NCI-H2227 (cell line): ENCODE measurements at regions not wholly inside any gene's neighbourhood (a gene's known extent, or its start where the extent isn't known, plus 50 kb on each side); places are given as distances from the start of the nearest gene placed in this dataset.

ENCODE experiments used
- DNase-seq: peaks from one replicate; lab custom pipeline; 2025; ENCODE audit not compliant: unreplicated experiment; lab: John Stamatoyannopoulos, UW

GRCh38 chr2:111676291-111676822 lies 207.6 kb downstream of the ANAPC1 start:
- DNase-seq: no peak

- no peak for DNase-seq
These were observed 205.8 kb downstream of the ANAPC1 start for GRCh38 chr2:111678161-111678560.

GRCh38 chr2:111678651-111679050 lies 205.3 kb downstream of the ANAPC1 start:
- DNase-seq: no peak

DNA sequence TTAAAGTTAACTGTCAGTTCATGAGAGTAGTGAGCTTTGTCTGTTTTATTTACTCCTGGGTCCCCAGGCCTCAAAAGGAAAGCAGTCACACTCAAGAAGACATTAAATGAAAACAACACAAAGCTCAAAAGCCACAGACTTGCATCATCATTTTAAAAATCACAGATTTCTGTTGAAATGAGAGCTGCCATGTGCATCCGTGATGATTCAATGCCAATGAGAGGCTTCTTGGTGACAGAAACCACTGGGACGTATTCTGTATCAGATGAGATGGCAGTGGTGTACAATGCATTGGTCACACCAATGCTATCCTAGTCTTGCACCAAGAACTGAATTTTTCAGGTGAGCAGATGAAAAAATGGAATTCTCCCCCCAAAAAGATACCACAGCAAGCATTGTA lies 204.8 kb downstream of the ANAPC1 start:
- no peak for DNase-seq

- DNase-seq: no peak
These were observed 199.4 kb downstream of the ANAPC1 start for GRCh38 chr2:111684611-111685010.

DNA sequence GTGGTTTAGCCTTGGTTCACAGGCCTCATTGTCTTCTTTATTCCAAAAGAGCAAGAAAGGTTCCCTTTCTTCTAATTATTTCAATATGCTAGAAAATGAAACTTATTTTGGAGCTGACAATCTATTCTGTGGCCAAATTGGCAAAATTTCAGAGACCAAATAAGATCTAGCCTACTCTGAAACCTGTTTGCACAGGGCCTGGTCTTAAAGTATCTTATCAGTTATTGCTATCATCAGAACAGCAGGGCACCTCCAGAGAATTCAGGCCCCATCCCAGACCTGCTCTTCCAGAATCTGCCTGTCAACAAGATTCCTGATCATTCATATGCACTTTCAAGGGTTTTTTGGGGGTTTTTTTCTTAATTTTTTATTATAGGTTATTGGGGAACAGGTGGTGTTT lies 198.7 kb downstream of the ANAPC1 start:
- DNase-seq: no peak

GRCh38 chr2:111686994-111687393 lies 197.0 kb downstream of the ANAPC1 start:
- DNase-seq: no peak

- DNase-seq: no peak
These were observed 196.1 kb downstream of the ANAPC1 start for GRCh38 chr2:111687911-111688310.

- no peak for DNase-seq
These were observed 195.5 kb downstream of the ANAPC1 start for GRCh38 chr2:111688482-111688881.

DNA sequence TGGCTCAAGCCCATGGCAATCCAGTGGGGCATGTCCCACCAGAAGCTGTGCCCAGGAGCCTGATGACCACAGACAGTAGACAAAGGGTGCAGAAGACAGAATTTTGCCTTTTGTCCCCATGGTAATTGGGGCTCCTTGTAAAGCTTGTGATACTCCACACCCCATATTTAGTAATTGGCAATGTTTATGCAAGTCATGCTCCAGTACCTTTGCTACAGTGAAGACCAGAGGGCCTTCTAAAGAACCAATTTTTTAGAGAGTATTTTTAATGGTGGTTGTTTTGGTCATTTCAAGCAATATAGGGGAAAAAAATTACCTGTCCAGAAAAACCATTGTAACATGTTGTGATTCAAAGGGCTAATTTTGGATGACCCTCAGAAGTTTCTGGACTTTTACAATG lies 194.8 kb downstream of the ANAPC1 start:
- DNase-seq: no peak

DNA sequence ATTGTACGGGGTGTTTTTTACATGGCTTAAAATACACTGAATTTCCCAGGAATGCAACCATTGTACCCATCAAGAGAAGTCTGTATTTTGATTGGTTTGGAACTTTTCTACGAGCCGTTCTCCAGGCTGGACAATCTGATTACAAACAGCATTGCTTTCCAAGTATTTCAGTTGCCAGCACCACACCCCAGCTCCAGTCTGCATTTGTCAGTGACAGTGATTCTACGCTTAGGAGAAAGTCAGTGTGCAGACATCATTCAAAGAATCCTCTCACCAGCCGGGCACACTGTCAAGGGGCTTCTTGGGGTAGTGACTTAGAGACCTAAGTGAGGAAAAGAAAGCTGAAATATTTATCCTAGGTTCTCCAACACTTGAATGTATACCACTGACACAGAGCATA lies 194.1 kb downstream of the ANAPC1 start:
- DNase-seq: no peak

- no peak for DNase-seq
These were observed 192.7 kb downstream of the ANAPC1 start for GRCh38 chr2:111691164-111691875.

GRCh38 chr2:111692311-111692710 lies 191.7 kb downstream of the ANAPC1 start:
- no peak for DNase-seq

DNA sequence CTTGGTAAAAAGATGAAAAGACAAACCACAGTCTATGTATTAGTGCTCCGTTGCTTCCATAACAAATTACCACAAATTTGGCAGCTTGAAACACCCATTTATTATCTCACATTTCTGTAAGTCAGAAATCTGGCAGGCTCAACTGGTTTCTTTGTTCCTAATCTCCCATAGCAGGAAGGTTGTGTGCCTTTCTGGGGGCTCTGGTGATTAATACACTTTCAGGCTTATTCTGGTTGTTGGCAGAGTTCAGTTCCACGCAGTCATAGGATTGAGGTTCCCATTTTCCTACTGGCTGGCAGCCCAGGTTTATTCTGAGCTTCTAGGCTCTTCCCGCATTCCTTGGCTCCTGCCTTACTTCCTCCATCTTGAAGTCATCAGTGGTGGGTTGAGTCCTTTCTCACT lies 189.3 kb downstream of the ANAPC1 start:
- no peak for DNase-seq

GRCh38 chr2:111695441-111696007 lies 188.5 kb downstream of the ANAPC1 start:
- no peak for DNase-seq

DNA sequence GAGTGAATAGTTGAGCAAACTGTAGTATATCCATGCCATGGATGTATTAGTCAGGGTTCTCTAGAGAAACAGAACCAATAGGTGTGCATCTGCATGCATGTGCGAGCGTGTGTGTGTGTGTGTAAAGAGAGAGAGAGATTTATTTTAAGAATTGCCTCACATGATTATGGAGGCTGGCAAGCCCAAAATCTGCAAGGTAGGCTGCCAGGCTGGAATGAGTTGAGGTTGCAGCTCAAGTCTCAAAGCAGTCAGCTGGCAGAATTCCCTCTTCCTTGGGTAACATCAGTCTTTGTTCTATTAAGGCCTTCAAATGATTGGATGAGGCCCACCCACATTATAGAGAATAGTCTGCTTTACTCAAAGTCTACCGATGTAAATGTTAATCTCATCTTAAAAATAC lies 187.8 kb downstream of the ANAPC1 start:
- no peak for DNase-seq

- no peak for DNase-seq
These were observed 186.4 kb downstream of the ANAPC1 start for GRCh38 chr2:111697560-111697959.

- no peak for DNase-seq
These were observed 185.9 kb downstream of the ANAPC1 start for GRCh38 chr2:111698089-111698488.

DNA sequence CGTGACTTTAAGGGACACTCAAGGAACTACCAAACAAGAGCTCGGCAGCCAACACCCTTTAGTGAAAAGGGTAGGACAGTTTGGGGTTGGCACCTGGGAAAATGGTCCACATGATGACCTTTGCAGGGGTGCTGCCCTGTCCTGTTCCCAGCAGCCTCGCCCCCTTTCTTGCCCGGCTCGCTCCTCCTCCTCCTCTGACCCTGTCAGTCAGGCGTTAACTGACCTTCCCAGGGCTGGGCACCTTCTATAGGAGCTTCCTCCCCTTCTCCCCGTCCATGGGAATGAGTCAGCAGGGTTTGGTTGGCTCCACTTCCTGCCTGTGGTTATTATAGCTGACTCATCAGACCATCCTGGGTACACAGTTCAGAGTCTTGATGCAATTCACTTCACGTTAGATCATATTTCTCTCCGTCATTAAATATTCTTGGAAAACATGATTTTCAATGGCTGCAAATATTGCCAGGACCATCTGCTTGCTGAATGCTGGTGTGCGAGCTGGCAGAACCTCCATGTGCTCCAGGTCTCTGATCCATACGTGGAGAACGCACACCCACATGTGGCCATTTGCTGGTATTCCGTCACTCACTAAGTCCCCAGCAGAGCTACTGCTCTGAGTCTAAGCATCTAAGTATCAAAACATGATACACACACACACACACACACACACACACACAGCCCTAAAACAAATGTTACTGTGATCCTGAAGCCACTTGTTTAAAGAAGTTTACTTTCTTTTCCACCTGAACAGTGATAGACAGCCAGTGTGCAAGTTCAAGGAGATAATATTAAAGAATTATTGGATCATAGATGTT lies 185.0 kb downstream of the ANAPC1 start:
- DNase-seq: peak; percentile 24

DNA sequence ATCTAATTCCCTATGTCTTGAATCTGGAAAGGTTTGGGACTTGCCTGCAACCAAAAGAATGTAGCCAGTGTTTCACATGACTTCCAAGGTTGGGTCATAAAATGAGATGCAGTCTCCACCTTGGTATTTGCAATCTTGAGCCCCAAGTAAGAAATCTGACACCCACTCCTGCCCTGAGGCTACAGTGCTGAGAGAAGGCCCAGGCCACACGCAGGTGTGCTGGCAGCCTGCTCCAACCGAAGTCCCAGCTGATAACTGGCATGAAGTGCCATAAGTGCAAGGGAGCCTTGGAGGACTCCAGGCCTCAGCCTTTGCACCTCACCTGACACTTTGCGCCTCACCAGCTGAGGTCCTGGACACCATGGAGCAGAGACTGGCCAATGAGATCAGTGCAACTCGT lies 182.7 kb downstream of the ANAPC1 start:
- no peak for DNase-seq

DNA sequence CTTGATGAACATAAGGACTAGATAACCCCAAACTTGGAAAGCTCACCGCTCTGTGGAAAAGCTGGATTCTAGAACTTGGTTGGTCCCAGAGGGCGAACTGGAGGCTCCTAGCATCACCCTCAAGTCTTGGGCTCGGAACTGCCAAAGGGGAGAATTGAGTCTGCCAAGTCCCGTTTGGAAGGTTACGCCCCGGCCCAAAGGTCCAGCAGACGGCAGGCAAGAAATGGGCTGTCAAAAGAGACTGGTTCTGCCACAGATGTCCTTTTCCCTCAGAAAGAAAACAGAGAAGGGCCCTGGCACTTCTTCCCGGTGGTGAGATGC lies 182.2 kb downstream of the ANAPC1 start:
- DNase-seq: no peak
